Osteocyte (in vitro differentiated cells): ENCODE measurements at regions not wholly inside any gene's neighbourhood (a gene's known extent, or its start where the extent isn't known, plus 50 kb on each side); places are given as distances from the start of the nearest gene placed in this dataset.

ENCODE experiments used
- DNase-seq: peaks from one replicate; pipeline ENCODE4 v3.0.0; 2021; ENCODE audit warnings: mixed read lengths; ENCODE audit not compliant: unreplicated experiment; ENCODE audit errors: extremely low spot score
- H3K27ac Mint-ChIP-seq: one replicate; pipeline ENCODE4 v1.8.0; 2021; ENCODE audit warnings: mild to moderate bottlenecking, mixed read lengths; ENCODE audit not compliant: unreplicated experiment
- H3K27me3 Mint-ChIP-seq: one replicate; pipeline ENCODE4 v1.8.0; 2021; ENCODE audit warnings: mixed read lengths; ENCODE audit not compliant: unreplicated experiment
- H3K36me3 Mint-ChIP-seq: one replicate; pipeline ENCODE4 v1.8.0; 2021; ENCODE audit warnings: mixed read lengths; ENCODE audit not compliant: unreplicated experiment
- H3K4me1 Mint-ChIP-seq: one replicate; pipeline ENCODE4 v1.8.0; 2021; ENCODE audit warnings: mixed read lengths; ENCODE audit not compliant: unreplicated experiment
- H3K4me3 Mint-ChIP-seq: one replicate; pipeline ENCODE4 v1.8.0; 2021; ENCODE audit warnings: mild to moderate bottlenecking, moderate library complexity, mixed read lengths; ENCODE audit not compliant: unreplicated experiment
- H3K9me3 Mint-ChIP-seq: one replicate; pipeline ENCODE4 v1.8.0; 2021; ENCODE audit warnings: mixed read lengths; ENCODE audit not compliant: unreplicated experiment
- TF ChIP-seq, protein P1 (sequence below): fragments of 200-600 bp; sonication (generic); IDR thresholded peaks from 2 replicates; pipeline ENCODE4 v1.5.0; 2021; ENCODE audit warnings: antibody characterized with exemption, mild to moderate bottlenecking, moderate library complexity

DNA sequence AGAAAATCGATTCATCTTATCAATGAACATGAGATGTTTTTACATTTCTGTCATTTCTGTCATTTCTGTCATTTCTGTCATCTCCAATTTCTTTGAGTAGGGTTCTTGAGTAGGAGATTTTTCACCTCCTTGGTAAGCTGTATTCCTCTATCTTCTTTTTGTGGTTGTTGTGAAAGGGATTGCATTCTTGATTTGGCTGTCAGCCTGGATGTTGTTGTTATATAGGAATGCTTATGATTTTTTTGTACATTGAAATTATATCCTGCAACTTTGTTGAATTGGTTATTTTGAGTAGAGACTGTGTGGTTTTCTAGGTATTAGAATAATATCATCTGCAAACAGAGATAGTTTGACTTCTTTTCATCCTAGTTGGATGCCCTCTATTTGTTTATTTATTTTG lies 1233.7 kb downstream of the PLA2G4A start:
- Mint-ChIP-seq H3K4me3 (no peak overlapping the region), H3K27ac (peak overlapping the region; percentile 32), H3K4me1 (peaks cover 23% of the 10 kb centered on the region), H3K27me3 (no peaks in the 10 kb centered on the region), H3K9me3 (peaks cover 32% of the 10 kb centered on the region), H3K36me3 (peaks cover 2% of the 10 kb centered on the region)
- TF ChIP-seq, protein P1, sequence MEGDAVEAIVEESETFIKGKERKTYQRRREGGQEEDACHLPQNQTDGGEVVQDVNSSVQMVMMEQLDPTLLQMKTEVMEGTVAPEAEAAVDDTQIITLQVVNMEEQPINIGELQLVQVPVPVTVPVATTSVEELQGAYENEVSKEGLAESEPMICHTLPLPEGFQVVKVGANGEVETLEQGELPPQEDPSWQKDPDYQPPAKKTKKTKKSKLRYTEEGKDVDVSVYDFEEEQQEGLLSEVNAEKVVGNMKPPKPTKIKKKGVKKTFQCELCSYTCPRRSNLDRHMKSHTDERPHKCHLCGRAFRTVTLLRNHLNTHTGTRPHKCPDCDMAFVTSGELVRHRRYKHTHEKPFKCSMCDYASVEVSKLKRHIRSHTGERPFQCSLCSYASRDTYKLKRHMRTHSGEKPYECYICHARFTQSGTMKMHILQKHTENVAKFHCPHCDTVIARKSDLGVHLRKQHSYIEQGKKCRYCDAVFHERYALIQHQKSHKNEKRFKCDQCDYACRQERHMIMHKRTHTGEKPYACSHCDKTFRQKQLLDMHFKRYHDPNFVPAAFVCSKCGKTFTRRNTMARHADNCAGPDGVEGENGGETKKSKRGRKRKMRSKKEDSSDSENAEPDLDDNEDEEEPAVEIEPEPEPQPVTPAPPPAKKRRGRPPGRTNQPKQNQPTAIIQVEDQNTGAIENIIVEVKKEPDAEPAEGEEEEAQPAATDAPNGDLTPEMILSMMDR = no peak
- DNase-seq = no peak

DNA sequence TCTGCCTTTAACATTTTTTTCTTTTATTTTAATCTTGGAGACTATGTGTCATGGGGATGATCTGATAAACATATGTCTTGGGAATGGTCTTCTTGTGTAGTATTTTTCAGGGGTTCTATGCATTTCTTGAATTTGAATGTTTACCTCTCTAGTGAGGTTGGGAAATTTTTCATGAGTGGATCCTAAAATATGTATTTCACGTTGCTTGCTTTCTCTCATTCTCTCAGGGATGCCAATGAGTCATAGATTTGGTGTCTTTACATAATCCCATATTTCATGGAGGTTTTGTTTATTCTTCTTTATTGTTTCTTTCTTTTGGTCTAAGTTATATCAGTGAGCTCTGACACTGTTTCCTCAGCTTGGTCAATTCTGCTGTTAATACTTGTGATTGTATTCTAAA lies 1237.2 kb downstream of the PLA2G4A start:
- TF ChIP-seq, protein P1 = no peak
- H3K36me3 Mint-ChIP-seq = peaks cover 13% of the 10 kb centered on the region
- no peak overlapping the region for H3K4me3 Mint-ChIP-seq
- no peak overlapping the region for H3K27ac Mint-ChIP-seq
- H3K27me3 Mint-ChIP-seq = no peaks in the 10 kb centered on the region
- peaks cover 23% of the 10 kb centered on the region for H3K4me1 Mint-ChIP-seq
- peaks cover 56% of the 10 kb centered on the region for H3K9me3 Mint-ChIP-seq
- DNase-seq = no peak

DNA sequence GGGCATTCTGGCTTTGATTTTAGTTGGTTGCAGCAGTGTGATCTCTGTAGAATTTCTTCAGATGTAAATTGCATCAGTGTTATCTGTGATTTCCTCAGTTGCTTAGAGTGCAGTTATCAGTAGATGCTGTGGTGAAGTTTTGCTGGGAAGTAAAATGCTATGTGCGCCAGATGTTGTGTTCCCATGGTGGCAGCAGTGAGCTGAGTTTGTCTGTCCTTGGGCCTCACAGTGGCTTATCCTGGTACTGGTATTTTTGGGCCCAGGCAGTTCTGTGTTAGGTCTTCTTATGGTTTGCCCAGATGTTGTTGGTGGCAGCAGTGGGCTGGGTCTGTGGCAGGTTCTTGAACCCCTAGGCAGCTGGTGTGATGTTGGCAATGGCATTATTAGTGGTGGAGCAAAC lies 1242.1 kb downstream of the PLA2G4A start:
- peaks cover 6% of the 10 kb centered on the region for H3K4me1 Mint-ChIP-seq
- peaks cover 13% of the 10 kb centered on the region for H3K36me3 Mint-ChIP-seq
- H3K9me3 Mint-ChIP-seq = peaks cover 41% of the 10 kb centered on the region
- no peak overlapping the region for H3K27ac Mint-ChIP-seq
- no peak for DNase-seq
- H3K27me3 Mint-ChIP-seq = no peaks in the 10 kb centered on the region
- no peak overlapping the region for H3K4me3 Mint-ChIP-seq
- TF ChIP-seq, protein P1 = no peak

DNA sequence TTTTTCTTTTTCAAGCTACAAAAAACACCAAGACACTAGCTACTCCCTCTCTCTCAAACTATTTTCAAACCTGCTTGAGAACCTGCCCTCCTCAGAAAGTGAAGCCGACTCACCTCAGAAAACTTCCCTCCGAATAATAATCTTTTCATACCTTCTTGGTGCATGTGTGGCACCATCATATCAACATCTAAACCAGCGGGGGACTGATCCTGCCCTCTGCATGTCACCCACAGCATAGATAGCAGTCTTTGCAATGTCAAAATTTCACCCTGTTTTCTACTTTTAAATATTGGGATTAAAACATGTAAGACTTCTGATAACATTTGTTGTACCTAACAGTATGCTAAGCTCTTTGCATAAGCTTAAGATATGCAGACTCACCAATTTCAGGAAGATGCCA lies 1260.3 kb downstream of the PLA2G4A start:
- peaks cover 48% of the 10 kb centered on the region for H3K4me1 Mint-ChIP-seq
- H3K27me3 Mint-ChIP-seq = no peaks in the 10 kb centered on the region
- no peak for DNase-seq
- H3K36me3 Mint-ChIP-seq = peaks cover 4% of the 10 kb centered on the region
- peaks cover 6% of the 10 kb centered on the region for H3K9me3 Mint-ChIP-seq
- no peak overlapping the region for H3K27ac Mint-ChIP-seq
- TF ChIP-seq, protein P1 = no peak
- no peak overlapping the region for H3K4me3 Mint-ChIP-seq

DNA sequence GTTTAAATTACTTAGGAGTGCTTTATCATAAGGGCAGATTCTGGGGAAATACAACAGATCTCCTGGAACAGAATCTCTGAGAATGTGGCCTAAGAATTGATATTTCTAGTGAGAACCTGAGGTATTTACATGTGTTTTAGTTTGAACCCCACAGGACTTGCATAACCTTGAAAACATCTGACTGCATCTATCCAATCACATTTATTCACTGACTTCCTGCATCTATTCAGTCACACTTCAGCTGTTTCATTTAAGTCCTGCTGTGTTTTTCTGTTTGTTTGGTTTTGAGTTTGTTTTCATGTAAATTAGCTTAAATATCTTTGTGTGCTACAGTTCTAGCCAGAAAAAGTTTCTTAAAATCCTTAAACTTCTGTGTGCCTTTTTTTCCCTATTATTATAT lies 1260.7 kb downstream of the PLA2G4A start:
- Mint-ChIP-seq H3K27ac (peak overlapping the region; percentile 31), H3K9me3 (peaks cover 6% of the 10 kb centered on the region), H3K4me3 (no peak overlapping the region), H3K27me3 (no peaks in the 10 kb centered on the region), H3K4me1 (peaks cover 48% of the 10 kb centered on the region), H3K36me3 (peaks cover 4% of the 10 kb centered on the region)
- DNase-seq = no peak
- TF ChIP-seq, protein P1 = no peak
